ENCODE measurements at regions not wholly inside any gene's neighbourhood (a gene's known extent, or its start where the extent isn't known, plus 50 kb on each side); places are given as distances from the start of the nearest gene placed in this dataset.

DNA sequence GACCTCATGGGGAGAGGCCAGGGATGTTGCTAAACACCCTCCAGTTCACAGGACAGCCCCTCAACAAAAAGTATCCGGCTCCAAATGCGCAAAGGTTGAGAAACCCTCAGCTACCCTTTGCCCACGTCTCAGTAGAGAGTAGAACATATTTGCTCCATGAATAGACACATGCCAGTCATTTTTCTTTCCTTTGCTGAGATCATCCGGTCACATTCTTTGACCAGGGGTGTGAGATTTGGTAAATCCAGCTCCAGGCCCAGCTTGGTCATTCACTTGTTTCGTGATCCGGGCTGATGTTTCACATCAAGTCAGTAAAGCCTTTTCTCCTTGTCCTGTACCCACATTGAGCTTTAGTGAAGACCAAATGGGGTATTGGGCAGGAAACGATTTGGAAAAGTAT lies 83.6 kb upstream of the LHX5 start:
- H4K20me1 ChIP-seq (ENCODE audit: insufficient read depth, low read length) = no peaks in the 10 kb centered on the region
- H3K27me3 ChIP-seq (ENCODE audit: insufficient read depth, low read length) = no peaks in the 10 kb centered on the region
- H3K9ac ChIP-seq (ENCODE audit: low read length) = no peak overlapping the region
- H3K36me3 ChIP-seq (ENCODE audit: insufficient read depth, low read length) = no peaks in the 10 kb centered on the region
- H2AFZ ChIP-seq (ENCODE audit: low read length) = no peak overlapping the region
- H3K4me3 ChIP-seq (ENCODE audit: low read depth, low read length, poor library complexity, severe bottlenecking) = no peak overlapping the region
- no peaks in the 10 kb centered on the region for H3K9me2 ChIP-seq (ENCODE audit: low read depth, low read length)
- no peaks in the 10 kb centered on the region for H3K79me2 ChIP-seq (ENCODE audit: insufficient read depth, low read length)
- TF ChIP-seq CTCF (IDR thresholded peaks at IDR 0.05; ENCODE audit: low read length) (no peak), EZH2 (IDR thresholded peaks at IDR 0.05; ENCODE audit: borderline replicate concordance, low read length) (no peak)
- no peaks in the 10 kb centered on the region for H3K9me3 ChIP-seq (ENCODE audit: low read length)
- H3K4me2 ChIP-seq (ENCODE audit: low read length) = no peak overlapping the region
- no peaks in the 10 kb centered on the region for H3K4me1 ChIP-seq (ENCODE audit: insufficient read depth, low read length, severe bottlenecking)
- no peaks in the 10 kb centered on the region for H3F3A ChIP-seq (ENCODE audit: insufficient read depth, low read length)
- H3K27ac ChIP-seq (ENCODE audit: low read depth, low read length, poor library complexity, severe bottlenecking) = no peak overlapping the region

DNA sequence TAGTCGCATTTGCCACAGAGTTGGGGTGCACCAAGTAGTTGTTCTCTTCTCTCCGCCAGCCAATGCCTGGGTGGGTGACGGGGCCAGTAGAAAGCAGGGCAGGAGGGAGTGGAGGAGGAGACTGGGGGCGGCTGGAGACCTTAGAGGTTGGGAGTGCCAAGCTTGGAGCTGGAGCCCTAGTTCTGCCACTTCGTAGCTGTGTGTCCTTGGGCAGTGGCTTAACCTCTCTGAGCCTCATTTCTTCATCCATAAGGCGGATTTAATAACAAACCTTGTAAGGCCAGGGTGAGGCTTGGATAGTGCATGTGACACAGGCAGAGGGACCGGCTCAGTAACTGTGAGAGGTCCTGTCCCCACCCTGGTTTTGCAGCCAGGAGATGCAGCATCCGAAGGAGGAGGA lies 81.1 kb upstream of the LHX5 start:
- no peak overlapping the region for H3K4me2 ChIP-seq (ENCODE audit: low read length)
- no peak for TF ChIP-seq EZH2 (IDR thresholded peaks at IDR 0.05; ENCODE audit: borderline replicate concordance, low read length)
- TF ChIP-seq CTCF (IDR thresholded peaks at IDR 0.05; ENCODE audit: low read length) = no peak
- no peaks in the 10 kb centered on the region for H4K20me1 ChIP-seq (ENCODE audit: insufficient read depth, low read length)
- no peak overlapping the region for H3K27ac ChIP-seq (ENCODE audit: low read depth, low read length, poor library complexity, severe bottlenecking)
- no peaks in the 10 kb centered on the region for H3K36me3 ChIP-seq (ENCODE audit: insufficient read depth, low read length)
- H3K9me3 ChIP-seq (ENCODE audit: low read length) = no peaks in the 10 kb centered on the region
- no peaks in the 10 kb centered on the region for H3K4me1 ChIP-seq (ENCODE audit: insufficient read depth, low read length, severe bottlenecking)
- no peaks in the 10 kb centered on the region for H3K79me2 ChIP-seq (ENCODE audit: insufficient read depth, low read length)
- no peak overlapping the region for H3K4me3 ChIP-seq (ENCODE audit: low read depth, low read length, poor library complexity, severe bottlenecking)
- no peaks in the 10 kb centered on the region for H3K27me3 ChIP-seq (ENCODE audit: insufficient read depth, low read length)
- H3K9ac ChIP-seq (ENCODE audit: low read length) = no peak overlapping the region
- no peaks in the 10 kb centered on the region for H3K9me2 ChIP-seq (ENCODE audit: low read depth, low read length)
- H3F3A ChIP-seq (ENCODE audit: insufficient read depth, low read length) = no peaks in the 10 kb centered on the region
- no peak overlapping the region for H2AFZ ChIP-seq (ENCODE audit: low read length)

DNA sequence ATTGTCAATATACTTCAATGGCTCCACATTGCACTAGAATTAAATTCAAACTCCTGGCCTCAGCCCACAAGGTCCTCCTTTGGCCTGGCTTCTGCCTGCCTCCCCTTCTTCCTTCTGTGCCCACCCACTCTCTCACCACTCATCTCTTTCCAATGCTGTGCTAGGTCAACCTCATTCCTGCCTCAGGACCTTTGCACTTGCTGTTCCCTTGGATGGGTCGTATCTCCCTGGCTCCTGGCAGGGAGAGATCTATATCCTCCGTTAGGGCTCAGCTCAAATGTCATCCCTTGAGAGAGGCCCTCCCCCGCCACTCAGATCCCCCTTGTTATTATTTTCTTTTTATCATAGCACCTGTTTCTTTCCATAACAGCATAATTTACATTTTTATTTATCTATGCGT lies 79.9 kb upstream of the LHX5 start:
- Histone ChIP-seq H3K79me2 (ENCODE audit: insufficient read depth, low read length) (no peaks in the 10 kb centered on the region), H3K9ac (ENCODE audit: low read length) (no peak overlapping the region), H3K4me1 (ENCODE audit: insufficient read depth, low read length, severe bottlenecking) (no peaks in the 10 kb centered on the region), H3K27ac (ENCODE audit: low read depth, low read length, poor library complexity, severe bottlenecking) (no peak overlapping the region), H3K9me3 (ENCODE audit: low read length) (no peaks in the 10 kb centered on the region), H3K4me3 (ENCODE audit: low read depth, low read length, poor library complexity, severe bottlenecking) (no peak overlapping the region), H3K9me2 (ENCODE audit: low read depth, low read length) (no peaks in the 10 kb centered on the region), H3K27me3 (ENCODE audit: insufficient read depth, low read length) (no peaks in the 10 kb centered on the region), H3K4me2 (ENCODE audit: low read length) (no peak overlapping the region), H4K20me1 (ENCODE audit: insufficient read depth, low read length) (no peaks in the 10 kb centered on the region), H2AFZ (ENCODE audit: low read length) (no peak overlapping the region), H3F3A (ENCODE audit: insufficient read depth, low read length) (no peaks in the 10 kb centered on the region), H3K36me3 (ENCODE audit: insufficient read depth, low read length) (no peaks in the 10 kb centered on the region)
- TF ChIP-seq CTCF (IDR thresholded peaks at IDR 0.05; ENCODE audit: low read length) (no peak), EZH2 (IDR thresholded peaks at IDR 0.05; ENCODE audit: borderline replicate concordance, low read length) (no peak)
